Brain microvascular endothelial cell (primary cell): ENCODE measurements at regions not wholly inside any gene's neighbourhood (a gene's known extent, or its start where the extent isn't known, plus 50 kb on each side); places are given as distances from the start of the nearest gene placed in this dataset.

Experiments used
- DNase-seq: peaks from one replicate; pipeline ENCODE4 v3.0.0-alpha.2; 2020
- H3K27ac ChIP-seq: fragments of 250-450 bp; sonication (Bioruptor Pico); 2 replicates; pipeline ENCODE4 v1.5.1; 2020; ENCODE audit warnings: mild to moderate bottlenecking, moderate library complexity
- H3K27me3 ChIP-seq: fragments of 250-450 bp; sonication (Bioruptor Pico); replicated peaks from 2 replicates; pipeline ENCODE4 v1.5.1; 2020; ENCODE audit warnings: mild to moderate bottlenecking
- H3K36me3 ChIP-seq: fragments of 250-450 bp; sonication (Bioruptor Pico); replicated peaks from 2 replicates; pipeline ENCODE4 v1.5.1; 2020; ENCODE audit warnings: mild to moderate bottlenecking
- H3K4me3 ChIP-seq: 2 replicates; pipeline ENCODE4 v1.5.1; 2011; ENCODE audit warnings: low read depth, mild to moderate bottlenecking, control low read depth, low read length, moderate library complexity
- in situ Hi-C: cut with HindIII; loops from 2 replicates; pipeline ENCODE4 v1.10.0; 2017; ENCODE audit warnings: low sequenced_read_pairs, low pct_ligation_motif_present
- TF ChIP-seq, protein P1 (sequence below): IDR thresholded peaks from 2 replicates; pipeline ENCODE4 v1.5.1; 2011; ENCODE audit warnings: low read depth, mild to moderate bottlenecking, moderate library complexity, low read length, control low read depth, inconsistent platforms; ENCODE audit errors: missing control alignments

DNA sequence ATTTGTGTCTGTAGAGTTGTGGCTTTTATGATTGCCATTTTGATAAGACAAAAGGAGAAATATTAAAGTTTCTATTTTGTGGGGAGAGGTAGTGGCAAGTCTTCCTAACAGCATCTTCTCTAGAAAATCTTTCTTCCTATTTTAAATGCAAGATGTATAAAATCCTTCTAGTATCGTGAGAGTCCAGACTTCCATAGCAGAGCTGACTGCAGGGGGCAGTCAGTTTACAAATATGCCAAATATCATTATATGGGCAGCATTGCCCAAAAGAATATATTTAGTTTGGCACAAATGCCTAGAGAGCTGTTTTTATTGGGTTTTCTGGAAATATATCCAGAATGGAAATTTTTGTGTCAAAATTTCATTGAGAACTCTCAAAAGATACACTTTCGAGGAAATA, 82.1 kb upstream of the ALDH1A1 start:
- H3K4me3 ChIP-seq: no peak overlapping the region
- no peak overlapping the region for H3K27ac ChIP-seq
- H3K27me3 ChIP-seq: no peaks in the 10 kb centered on the region
- no peaks in the 10 kb centered on the region for H3K36me3 ChIP-seq
- in situ Hi-C loops: no loop called here
- DNase-seq: no peak
- TF ChIP-seq, protein P1, sequence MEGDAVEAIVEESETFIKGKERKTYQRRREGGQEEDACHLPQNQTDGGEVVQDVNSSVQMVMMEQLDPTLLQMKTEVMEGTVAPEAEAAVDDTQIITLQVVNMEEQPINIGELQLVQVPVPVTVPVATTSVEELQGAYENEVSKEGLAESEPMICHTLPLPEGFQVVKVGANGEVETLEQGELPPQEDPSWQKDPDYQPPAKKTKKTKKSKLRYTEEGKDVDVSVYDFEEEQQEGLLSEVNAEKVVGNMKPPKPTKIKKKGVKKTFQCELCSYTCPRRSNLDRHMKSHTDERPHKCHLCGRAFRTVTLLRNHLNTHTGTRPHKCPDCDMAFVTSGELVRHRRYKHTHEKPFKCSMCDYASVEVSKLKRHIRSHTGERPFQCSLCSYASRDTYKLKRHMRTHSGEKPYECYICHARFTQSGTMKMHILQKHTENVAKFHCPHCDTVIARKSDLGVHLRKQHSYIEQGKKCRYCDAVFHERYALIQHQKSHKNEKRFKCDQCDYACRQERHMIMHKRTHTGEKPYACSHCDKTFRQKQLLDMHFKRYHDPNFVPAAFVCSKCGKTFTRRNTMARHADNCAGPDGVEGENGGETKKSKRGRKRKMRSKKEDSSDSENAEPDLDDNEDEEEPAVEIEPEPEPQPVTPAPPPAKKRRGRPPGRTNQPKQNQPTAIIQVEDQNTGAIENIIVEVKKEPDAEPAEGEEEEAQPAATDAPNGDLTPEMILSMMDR: peak; percentile 37

DNA sequence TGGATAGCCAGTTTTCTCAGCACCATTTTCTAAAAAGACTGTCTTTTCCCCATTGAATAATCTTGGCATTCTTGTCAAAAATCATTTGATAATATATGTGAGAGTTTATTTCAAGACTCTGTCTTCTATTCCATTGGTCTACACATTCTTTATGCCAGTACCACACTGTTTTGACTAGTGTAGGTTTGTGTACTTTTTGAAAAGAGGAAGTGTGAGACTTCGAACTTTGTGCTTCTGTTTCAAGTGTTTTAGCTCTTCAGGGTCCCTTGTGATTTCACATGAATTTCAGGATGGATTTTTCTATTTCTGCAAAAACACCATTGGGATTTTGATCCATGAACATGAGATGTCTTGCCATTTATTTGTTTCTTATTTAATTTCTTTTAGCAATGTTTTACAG, 78.5 kb upstream of the ALDH1A1 start:
- Histone ChIP-seq H3K4me3 (no peak overlapping the region), H3K27ac (no peak overlapping the region), H3K36me3 (no peaks in the 10 kb centered on the region), H3K27me3 (no peaks in the 10 kb centered on the region)
- in situ Hi-C loops: no loop called here
- no peak for DNase-seq
- TF ChIP-seq, protein P1: no peak

DNA sequence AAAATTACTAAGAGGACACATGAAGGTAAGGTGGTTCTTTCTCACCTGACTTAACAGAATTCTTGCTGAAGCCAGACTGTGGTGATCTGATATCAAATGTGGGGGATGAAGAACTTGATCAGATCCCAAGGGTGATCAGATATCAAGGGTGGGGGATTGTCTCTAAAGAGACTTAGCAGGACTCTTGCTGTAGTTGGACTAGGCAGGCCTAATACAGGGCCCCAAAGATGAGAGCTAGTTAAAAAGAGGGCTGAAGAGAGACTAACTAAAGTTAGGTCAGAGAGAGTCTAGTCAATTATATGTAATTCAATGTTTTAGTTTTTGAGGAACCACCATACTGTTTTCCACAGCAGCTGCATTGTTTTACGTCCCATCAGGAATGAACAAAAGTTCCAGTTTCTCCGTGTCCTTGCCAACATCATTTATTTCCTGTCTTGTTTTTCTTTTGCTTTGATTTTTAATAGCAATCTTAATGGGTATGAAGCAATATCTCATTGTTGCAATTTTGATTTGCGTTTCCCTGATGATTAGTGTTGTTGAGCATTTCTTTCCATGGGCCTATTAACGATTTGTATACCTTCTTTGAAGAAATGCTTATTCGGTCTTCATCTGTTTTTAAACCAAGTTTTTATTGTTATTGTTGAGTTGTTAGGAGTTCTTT, 77.6 kb upstream of the ALDH1A1 start:
- DNase-seq: no peak
- TF ChIP-seq, protein P1: no peak
- in situ Hi-C loops: no loop called here
- Histone ChIP-seq H3K4me3 (no peak overlapping the region), H3K27me3 (no peaks in the 10 kb centered on the region), H3K36me3 (no peaks in the 10 kb centered on the region), H3K27ac (no peak overlapping the region)

DNA sequence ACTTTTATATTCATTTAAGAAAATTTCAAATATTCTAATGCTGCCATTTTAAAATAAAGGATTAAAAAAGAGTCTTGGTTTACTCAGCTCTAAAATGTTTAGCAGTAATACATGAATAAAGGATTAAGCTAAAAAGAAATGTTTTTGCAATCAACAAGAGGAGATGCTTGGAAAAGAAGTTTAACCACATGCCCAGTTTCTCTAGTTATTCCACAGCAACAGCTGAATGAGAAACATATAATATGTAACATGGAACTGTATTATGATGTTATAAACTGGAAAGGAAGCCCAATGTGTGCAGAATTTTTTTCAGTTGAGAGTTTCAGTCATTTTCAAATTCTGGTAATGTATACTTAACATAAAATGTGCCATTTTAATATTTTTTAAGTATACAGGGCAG, 76.5 kb upstream of the ALDH1A1 start:
- TF ChIP-seq, protein P1: no peak
- in situ Hi-C loops: no loop called here
- Histone ChIP-seq H3K27ac (no peak overlapping the region), H3K4me3 (no peak overlapping the region), H3K27me3 (no peaks in the 10 kb centered on the region), H3K36me3 (no peaks in the 10 kb centered on the region)
- DNase-seq: no peak

DNA sequence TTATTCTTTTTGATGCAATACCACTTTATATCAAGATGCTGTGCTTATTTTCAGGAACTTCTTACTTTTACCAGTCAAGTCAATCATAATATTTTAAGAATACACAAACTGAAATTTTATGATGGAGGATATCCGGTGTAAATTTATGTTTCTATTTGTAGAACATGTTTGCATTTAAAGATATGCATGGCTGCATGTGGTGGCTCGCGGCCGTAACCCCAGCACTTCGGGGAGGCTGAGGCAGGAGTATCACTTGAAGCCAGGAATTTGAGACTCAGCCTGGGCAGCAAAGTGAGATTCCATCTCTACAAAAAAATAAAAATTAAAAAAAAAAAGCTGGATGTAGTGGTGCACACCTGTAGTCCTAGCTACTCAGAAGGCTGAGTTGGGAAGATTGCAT, 73.5 kb upstream of the ALDH1A1 start:
- in situ Hi-C loops: no loop called here
- no peak for DNase-seq
- Histone ChIP-seq H3K4me3 (no peak overlapping the region), H3K27ac (no peak overlapping the region), H3K27me3 (no peaks in the 10 kb centered on the region), H3K36me3 (no peaks in the 10 kb centered on the region)
- TF ChIP-seq, protein P1: no peak

DNA sequence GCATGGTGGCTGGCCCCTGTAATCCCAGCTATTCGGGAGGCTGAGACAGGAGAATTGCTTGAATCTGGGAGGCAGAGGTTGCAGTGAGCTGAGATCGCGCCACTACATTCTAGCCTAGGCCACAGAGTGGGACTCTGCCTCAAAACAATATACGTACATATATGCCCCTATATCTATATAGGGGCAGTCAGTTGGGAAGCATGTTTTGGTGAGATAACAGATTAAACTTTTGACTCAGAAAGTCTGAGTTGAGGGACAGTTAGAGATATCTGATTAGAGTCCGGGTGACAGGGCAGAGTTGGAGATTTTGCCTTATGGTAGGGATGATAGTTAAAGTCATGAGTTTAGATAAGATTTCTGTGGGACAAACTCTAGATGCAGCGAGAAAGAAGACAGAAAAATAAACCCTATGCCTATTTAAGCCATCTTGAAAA, 71.8 kb upstream of the ALDH1A1 start:
- in situ Hi-C loops: no loop called here
- DNase-seq: no peak
- Histone ChIP-seq H3K4me3 (no peak overlapping the region), H3K27ac (no peak overlapping the region), H3K36me3 (no peaks in the 10 kb centered on the region), H3K27me3 (no peaks in the 10 kb centered on the region)
- TF ChIP-seq, protein P1: no peak
